Stomach (tissue), 4 donors: ENCODE measurements at regions not wholly inside any gene's neighbourhood (a gene's known extent, or its start where the extent isn't known, plus 50 kb on each side); places are given as distances from the start of the nearest gene placed in this dataset.

Experiments used
- CTCF ChIP-seq, 7 experiments: fragments of 450-650 bp in 4 of 7; fragments of 200-600 bp in 3 of 7; sonication (generic) in 3 of 7; IDR thresholded peaks; one replicate each; pipeline ENCODE4 v1.5.1; 2016 to 2019; ENCODE audit warnings: antibody characterized with exemption in 7 of 7, control low read depth in 2 of 7, mild to moderate bottlenecking in 1 of 7
- EP300 ChIP-seq: sonication (generic); formaldehyde crosslinking; IDR thresholded peaks from one replicate; pipeline ENCODE4 v1.6.1; 2017; ENCODE audit warnings: antibody characterized with exemption
- POLR2A ChIP-seq, 4 donors: fragments of 450-650 bp; IDR thresholded peaks; one replicate each; pipeline ENCODE4 v1.6.1; 2016; ENCODE audit warnings: antibody characterized with exemption in 4 of 4, control low read depth in 2 of 4, mild to moderate bottlenecking in 1 of 4, moderate library complexity in 1 of 4
- POLR2AphosphoS5 ChIP-seq, 3 donors: sonication (generic); formaldehyde crosslinking; IDR thresholded peaks; one replicate each; pipeline ENCODE4 v1.6.1; 2016; ENCODE audit warnings: antibody characterized with exemption in 3 of 3

GRCh38 chr4:165680821-165681220 lies 192.2 kb upstream of the TLL1 start:
- TF ChIP-seq CTCF (IDR thresholded peaks at IDR 0.05) (no peak), POLR2AphosphoS5 (IDR thresholded peaks at IDR 0.05) (no peak), EP300 (no peak), POLR2A (IDR thresholded peaks at IDR 0.05) (no peak)
